Activated T-cell treated with anti-CD3 and anti-CD28 coated beads for 4 hours (primary cell): ENCODE measurements at regions not wholly inside any gene's neighbourhood (a gene's known extent, or its start where the extent isn't known, plus 50 kb on each side); places are given as distances from the start of the nearest gene placed in this dataset.
"Not testable (repeated sequence)": the region's sequence is repeated elsewhere in the genome, so short reads cannot be mapped to it uniquely, and the experiment has no call there.

Experiments used
- DNase-seq: peaks from one replicate; pipeline ENCODE4 v3.0.0-alpha.2; 2020

GRCh38 chr2:40584432-40584831, 132.5 kb upstream of the SLC8A1 start:
- no peak for DNase-seq

- DNase-seq: no peak
Measured at GRCh38 chr2:40591774-40592173, 139.9 kb upstream of the SLC8A1 start.

- no peak for DNase-seq
Measured at GRCh38 chr2:40592218-40592617, 140.3 kb upstream of the SLC8A1 start.

- DNase-seq: no peak
Measured at GRCh38 chr2:40606862-40607261, 155.0 kb upstream of the SLC8A1 start.

- no peak for DNase-seq
Measured at GRCh38 chr2:40611196-40611595, 159.3 kb upstream of the SLC8A1 start.

GRCh38 chr2:40625849-40626248, 174.0 kb upstream of the SLC8A1 start:
- DNase-seq: no peak

- DNase-seq: no peak
Measured at GRCh38 chr2:40628556-40628955, 176.7 kb upstream of the SLC8A1 start.

GRCh38 chr2:40629768-40630434, 178.0 kb upstream of the SLC8A1 start:
- DNase-seq: no peak

- no peak for DNase-seq
Measured at GRCh38 chr2:40639320-40639719, 187.4 kb upstream of the SLC8A1 start.

- no peak for DNase-seq
Measured at GRCh38 chr2:40642237-40642636, 190.3 kb upstream of the SLC8A1 start.

GRCh38 chr2:40642726-40643125, 190.8 kb upstream of the SLC8A1 start:
- DNase-seq: no peak

- DNase-seq: no peak
Measured at GRCh38 chr2:40646642-40647041, 194.8 kb upstream of the SLC8A1 start.

GRCh38 chr2:40652155-40652554, 200.3 kb upstream of the SLC8A1 start:
- no peak for DNase-seq

GRCh38 chr2:40653829-40654228, 201.9 kb upstream of the SLC8A1 start:
- no peak for DNase-seq

- no peak for DNase-seq
Measured at GRCh38 chr2:40654346-40654745, 202.5 kb upstream of the SLC8A1 start.

GRCh38 chr2:40658941-40659340, 207.1 kb upstream of the SLC8A1 start:
- no peak for DNase-seq

- no peak for DNase-seq
Measured at GRCh38 chr2:40665493-40666232, 213.8 kb upstream of the SLC8A1 start.

GRCh38 chr2:40666398-40666797, 214.5 kb upstream of the SLC8A1 start:
- no peak for DNase-seq

- no peak for DNase-seq
Measured at GRCh38 chr2:40668425-40668824, 216.5 kb upstream of the SLC8A1 start.

GRCh38 chr2:40676134-40676790, 224.4 kb upstream of the SLC8A1 start:
- DNase-seq: not testable (repeated sequence)

- DNase-seq: no peak
Measured at GRCh38 chr2:40680547-40680946, 228.7 kb upstream of the SLC8A1 start.

- no peak for DNase-seq
Measured at GRCh38 chr2:40690036-40690435, 238.1 kb upstream of the SLC8A1 start.

- no peak for DNase-seq
Measured at GRCh38 chr2:40690525-40690924, 238.6 kb upstream of the SLC8A1 start.
